CD4-positive, alpha-beta T cell treated with Interferon alpha-2 for 1 hour (primary cell): ENCODE measurements at regions not wholly inside any gene's neighbourhood (a gene's known extent, or its start where the extent isn't known, plus 50 kb on each side); places are given as distances from the start of the nearest gene placed in this dataset.

ENCODE experiments used
- DNase-seq, 2 donors: peaks; one replicate each; pipeline ENCODE4 v3.0.0-alpha.2; 2020 to 2022

- DNase-seq, result no peak
Observed at GRCh38 chr5:71955723-71956122, 151.6 kb upstream of the MAP1B start.

GRCh38 chr5:71957292-71957898 lies 149.9 kb upstream of the MAP1B start:
- no peak for DNase-seq

- no peak for DNase-seq
Observed at GRCh38 chr5:71960195-71960594, 147.1 kb upstream of the MAP1B start.

- no peak for DNase-seq
Observed at GRCh38 chr5:71961786-71962185, 145.5 kb upstream of the MAP1B start.

- no peak for DNase-seq
Observed at GRCh38 chr5:71969460-71969859, 137.8 kb upstream of the MAP1B start.

- DNase-seq, result no peak
Observed at GRCh38 chr5:71971862-71972261, 135.4 kb upstream of the MAP1B start.

GRCh38 chr5:71972777-71973473 lies 134.3 kb upstream of the MAP1B start:
- no peak for DNase-seq

GRCh38 chr5:71973563-71973962 lies 133.7 kb upstream of the MAP1B start:
- DNase-seq, result no peak

- DNase-seq, result no peak
Observed at GRCh38 chr5:71974165-71974564, 133.1 kb upstream of the MAP1B start.

- no peak for DNase-seq
Observed at GRCh38 chr5:71974622-71975021, 132.7 kb upstream of the MAP1B start.

- DNase-seq, result no peak
Observed at GRCh38 chr5:71976449-71976848, 130.8 kb upstream of the MAP1B start.

- DNase-seq, result no peak
Observed at GRCh38 chr5:71977311-71977710, 130.0 kb upstream of the MAP1B start.

- no peak for DNase-seq
Observed at GRCh38 chr5:71978216-71978615, 129.1 kb upstream of the MAP1B start.

- no peak for DNase-seq
Observed at GRCh38 chr5:71982717-71983395, 124.4 kb upstream of the MAP1B start.

GRCh38 chr5:71986101-71986500 lies 121.2 kb upstream of the MAP1B start:
- DNase-seq, result no peak

GRCh38 chr5:71988808-71989207 lies 118.5 kb upstream of the MAP1B start:
- DNase-seq, result no peak

GRCh38 chr5:71993600-71993999 lies 113.7 kb upstream of the MAP1B start:
- no peak for DNase-seq

GRCh38 chr5:71996789-71997188 lies 110.5 kb upstream of the MAP1B start:
- no peak for DNase-seq

- DNase-seq, result no peak
Observed at GRCh38 chr5:71998746-71999145, 108.5 kb upstream of the MAP1B start.

GRCh38 chr5:72000707-72001106 lies 106.6 kb upstream of the MAP1B start:
- DNase-seq, result no peak

GRCh38 chr5:72005671-72006070 lies 101.6 kb upstream of the MAP1B start:
- no peak for DNase-seq

- DNase-seq, result no peak
Observed at GRCh38 chr5:72006361-72006760, 100.9 kb upstream of the MAP1B start.

GRCh38 chr5:72007336-72008111 lies 99.8 kb upstream of the MAP1B start:
- DNase-seq, result no peak

GRCh38 chr5:72009280-72009679 lies 98.0 kb upstream of the MAP1B start:
- DNase-seq, result no peak
